ENCODE measurements at regions not wholly inside any gene's neighbourhood (a gene's known extent, or its start where the extent isn't known, plus 50 kb on each side); places are given as distances from the start of the nearest gene placed in this dataset.
A peak's percentile ranks its signal among the peaks of the same experiment; 100 is the strongest.
"Not testable (repeated sequence)": the region's sequence is repeated elsewhere in the genome, so short reads cannot be mapped to it uniquely, and the experiment has no call there.

- intact Hi-C loops (cut with DNase I) = no loop called here
- WGBS, 2 donors = 76 to 79% methylated on average over 7 of the region's 7 CpGs
- Histone ChIP-seq H3K4me1 (ENCODE audit: control insufficient read depth in 1 of 2, insufficient read depth in 2 of 2, low read length in 2 of 2) (no peaks in the 10 kb centered on the region), H3K36me3 (ENCODE audit: control insufficient read depth in 1 of 2, insufficient read depth in 2 of 2, low read length in 1 of 2) (peaks cover 0 to 2% of the 10 kb centered on the region in 2 donors), H3K9me3 (ENCODE audit: control insufficient read depth, low read length) (no peaks in the 10 kb centered on the region), H3K27me3 (ENCODE audit: control insufficient read depth in 1 of 2, insufficient read depth in 2 of 2, low read length in 1 of 2) (no peaks in the 10 kb centered on the region), H3K4me3 (ENCODE audit: low read length in 2 of 2) (no peak overlapping the region), H3K27ac (ENCODE audit: low read depth in 1 of 2, low read length in 2 of 2) (no peak overlapping the region)
- no peak for ATAC-seq (ENCODE audit: low FRiP score)
- DNase-seq = no peak
These were observed 262.9 kb upstream of the MAP2 start for GRCh38 chr2:209160800-209161588.

- peaks cover 0 to 2% of the 10 kb centered on the region in 2 donors for H3K36me3 ChIP-seq (ENCODE audit: control insufficient read depth in 1 of 2, insufficient read depth in 2 of 2, low read length in 1 of 2)
- intact Hi-C loops (cut with DNase I) = no loop called here
- H3K9me3 ChIP-seq (ENCODE audit: control insufficient read depth, low read length) = no peaks in the 10 kb centered on the region
- no peaks in the 10 kb centered on the region for H3K27me3 ChIP-seq (ENCODE audit: control insufficient read depth in 1 of 2, insufficient read depth in 2 of 2, low read length in 1 of 2)
- no peak overlapping the region for H3K27ac ChIP-seq (ENCODE audit: low read depth in 1 of 2, low read length in 2 of 2)
- 55 to 61% methylated on average over 2 of the region's 2 CpGs for WGBS, 2 donors
- ATAC-seq (ENCODE audit: low FRiP score) (no peak), DNase-seq (no peak)
- H3K4me1 ChIP-seq (ENCODE audit: control insufficient read depth in 1 of 2, insufficient read depth in 2 of 2, low read length in 2 of 2) = no peaks in the 10 kb centered on the region
- no peak overlapping the region for H3K4me3 ChIP-seq (ENCODE audit: low read length in 2 of 2)
These were observed 261.7 kb upstream of the MAP2 start for GRCh38 chr2:209162129-209162528.

GRCh38 chr2:209181984-209182383 lies 241.9 kb upstream of the MAP2 start:
- H3K9me3 ChIP-seq (ENCODE audit: control insufficient read depth, low read length) = no peaks in the 10 kb centered on the region
- H3K27ac ChIP-seq (ENCODE audit: low read depth in 1 of 2, low read length in 2 of 2) = no peak overlapping the region
- no peaks in the 10 kb centered on the region for H3K27me3 ChIP-seq (ENCODE audit: control insufficient read depth in 1 of 2, insufficient read depth in 2 of 2, low read length in 1 of 2)
- ATAC-seq (ENCODE audit: low FRiP score) (no peak), DNase-seq (no peak)
- H3K36me3 ChIP-seq (ENCODE audit: control insufficient read depth in 1 of 2, insufficient read depth in 2 of 2, low read length in 1 of 2) = no peaks in the 10 kb centered on the region
- H3K4me1 ChIP-seq (ENCODE audit: control insufficient read depth in 1 of 2, insufficient read depth in 2 of 2, low read length in 2 of 2) = no peaks in the 10 kb centered on the region
- intact Hi-C loops (cut with DNase I) = no loop called here
- no peak overlapping the region for H3K4me3 ChIP-seq (ENCODE audit: low read length in 2 of 2)
- WGBS, 2 donors = 50 to 53% methylated on average over 2 of the region's 2 CpGs

- intact Hi-C loops (cut with DNase I); H3K9me3 ChIP-seq (ENCODE audit: control insufficient read depth, low read length); H3K36me3 ChIP-seq (ENCODE audit: control insufficient read depth in 1 of 2, insufficient read depth in 2 of 2, low read length in 1 of 2); ATAC-seq (ENCODE audit: low FRiP score); H3K27ac ChIP-seq (ENCODE audit: low read depth in 1 of 2, low read length in 2 of 2); H3K27me3 ChIP-seq (ENCODE audit: control insufficient read depth in 1 of 2, insufficient read depth in 2 of 2, low read length in 1 of 2); H3K4me1 ChIP-seq (ENCODE audit: control insufficient read depth in 1 of 2, insufficient read depth in 2 of 2, low read length in 2 of 2); H3K4me3 ChIP-seq (ENCODE audit: low read length in 2 of 2); DNase-seq: not testable (repeated sequence)
- 94 to 96% methylated on average over 1 of the region's 1 CpG for WGBS, 2 donors
These were observed 237.0 kb upstream of the MAP2 start for GRCh38 chr2:209186886-209187285.

- Histone ChIP-seq H3K27me3 (ENCODE audit: control insufficient read depth in 1 of 2, insufficient read depth in 2 of 2, low read length in 1 of 2) (no peaks in the 10 kb centered on the region), H3K4me1 (ENCODE audit: control insufficient read depth in 1 of 2, insufficient read depth in 2 of 2, low read length in 2 of 2) (no peaks in the 10 kb centered on the region), H3K9me3 (ENCODE audit: control insufficient read depth, low read length) (no peaks in the 10 kb centered on the region), H3K4me3 (ENCODE audit: low read length in 2 of 2) (no peak overlapping the region), H3K36me3 (ENCODE audit: control insufficient read depth in 1 of 2, insufficient read depth in 2 of 2, low read length in 1 of 2) (no peaks in the 10 kb centered on the region), H3K27ac (ENCODE audit: low read depth in 1 of 2, low read length in 2 of 2) (no peak overlapping the region)
- intact Hi-C loops (cut with DNase I) = no loop called here
- ATAC-seq (ENCODE audit: low FRiP score) = no peak
- 48 to 63% methylated on average over 1 of the region's 1 CpG for WGBS, 2 donors
- no peak for DNase-seq
These were observed 234.0 kb upstream of the MAP2 start for GRCh38 chr2:209189893-209190292.

GRCh38 chr2:209191139-209191538 lies 232.7 kb upstream of the MAP2 start:
- no peak overlapping the region for H3K27ac ChIP-seq (ENCODE audit: low read depth in 1 of 2, low read length in 2 of 2)
- H3K36me3 ChIP-seq (ENCODE audit: control insufficient read depth in 1 of 2, insufficient read depth in 2 of 2, low read length in 1 of 2) = no peaks in the 10 kb centered on the region
- H3K4me1 ChIP-seq (ENCODE audit: control insufficient read depth in 1 of 2, insufficient read depth in 2 of 2, low read length in 2 of 2) = no peaks in the 10 kb centered on the region
- intact Hi-C loops (cut with DNase I) = no loop called here
- DNase-seq (no peak), ATAC-seq (ENCODE audit: low FRiP score) (no peak)
- H3K4me3 ChIP-seq (ENCODE audit: low read length in 2 of 2) = no peak overlapping the region
- H3K27me3 ChIP-seq (ENCODE audit: control insufficient read depth in 1 of 2, insufficient read depth in 2 of 2, low read length in 1 of 2) = no peaks in the 10 kb centered on the region
- no peaks in the 10 kb centered on the region for H3K9me3 ChIP-seq (ENCODE audit: control insufficient read depth, low read length)

GRCh38 chr2:209194717-209195116 lies 229.1 kb upstream of the MAP2 start:
- WGBS, 2 donors = 64% methylated on average over 2 of the region's 2 CpGs
- intact Hi-C loops (cut with DNase I) = no loop called here
- ATAC-seq (ENCODE audit: low FRiP score) = no peak
- no peak for DNase-seq
- no peak overlapping the region for H3K27ac ChIP-seq (ENCODE audit: low read depth in 1 of 2, low read length in 2 of 2)
- H3K4me3 ChIP-seq (ENCODE audit: low read length in 2 of 2) = no peak overlapping the region
- no peaks in the 10 kb centered on the region for H3K9me3 ChIP-seq (ENCODE audit: control insufficient read depth, low read length)
- no peaks in the 10 kb centered on the region for H3K36me3 ChIP-seq (ENCODE audit: control insufficient read depth in 1 of 2, insufficient read depth in 2 of 2, low read length in 1 of 2)
- no peaks in the 10 kb centered on the region for H3K4me1 ChIP-seq (ENCODE audit: control insufficient read depth in 1 of 2, insufficient read depth in 2 of 2, low read length in 2 of 2)
- no peaks in the 10 kb centered on the region for H3K27me3 ChIP-seq (ENCODE audit: control insufficient read depth in 1 of 2, insufficient read depth in 2 of 2, low read length in 1 of 2)

GRCh38 chr2:209208211-209208610 lies 215.6 kb upstream of the MAP2 start:
- intact Hi-C loops (cut with DNase I) = no loop called here

GRCh38 chr2:209209943-209210342 lies 213.9 kb upstream of the MAP2 start:
- ATAC-seq (ENCODE audit: low FRiP score) = no peak

More at GRCh38 chr2:209208211-209208610, 215.6 kb upstream of the MAP2 start:
- ATAC-seq (ENCODE audit: low FRiP score) = no peak
- H3K27me3 ChIP-seq (ENCODE audit: control insufficient read depth in 1 of 2, insufficient read depth in 2 of 2, low read length in 1 of 2) = no peaks in the 10 kb centered on the region
- DNase-seq = peak in 1 of 2 donors; percentile 30
- H3K36me3 ChIP-seq (ENCODE audit: control insufficient read depth in 1 of 2, insufficient read depth in 2 of 2, low read length in 1 of 2) = no peaks in the 10 kb centered on the region
- peak overlapping the region in 1 of 2 donors; percentile 58 for H3K4me3 ChIP-seq (ENCODE audit: low read length in 2 of 2)
- no peaks in the 10 kb centered on the region for H3K4me1 ChIP-seq (ENCODE audit: control insufficient read depth in 1 of 2, insufficient read depth in 2 of 2, low read length in 2 of 2)
- no peak overlapping the region for H3K27ac ChIP-seq (ENCODE audit: low read depth in 1 of 2, low read length in 2 of 2)
- H3K9me3 ChIP-seq (ENCODE audit: control insufficient read depth, low read length) = no peaks in the 10 kb centered on the region
- 21 to 28% methylated on average over 9 of the region's 9 CpGs for WGBS, 2 donors

More at GRCh38 chr2:209209943-209210342, 213.9 kb upstream of the MAP2 start:
- no peaks in the 10 kb centered on the region for H3K9me3 ChIP-seq (ENCODE audit: control insufficient read depth, low read length)
- no peak overlapping the region for H3K4me3 ChIP-seq (ENCODE audit: low read length in 2 of 2)
- H3K4me1 ChIP-seq (ENCODE audit: control insufficient read depth in 1 of 2, insufficient read depth in 2 of 2, low read length in 2 of 2) = no peaks in the 10 kb centered on the region
- DNase-seq = no peak
- no peaks in the 10 kb centered on the region for H3K36me3 ChIP-seq (ENCODE audit: control insufficient read depth in 1 of 2, insufficient read depth in 2 of 2, low read length in 1 of 2)
- WGBS, 2 donors = 84 to 89% methylated on average over 4 of the region's 4 CpGs
- no peak overlapping the region for H3K27ac ChIP-seq (ENCODE audit: low read depth in 1 of 2, low read length in 2 of 2)
- intact Hi-C loops (cut with DNase I) = no loop called here
- H3K27me3 ChIP-seq (ENCODE audit: control insufficient read depth in 1 of 2, insufficient read depth in 2 of 2, low read length in 1 of 2) = no peaks in the 10 kb centered on the region

Measured in aorta (tissue), 5 donors.